HG03520 (cell line): ENCODE measurements at regions not wholly inside any gene's neighbourhood (a gene's known extent, or its start where the extent isn't known, plus 50 kb on each side); places are given as distances from the start of the nearest gene placed in this dataset.
A peak's percentile ranks its signal among the peaks of the same experiment; 100 is the strongest.

Experiments used
- ATAC-seq: cut with Tn5 transposase; IDR thresholded peaks from one replicate; pipeline ENCODE4 v1.9.1; 2021; ENCODE audit warnings: mild to moderate bottlenecking, moderate library complexity; ENCODE audit not compliant: unreplicated experiment

DNA sequence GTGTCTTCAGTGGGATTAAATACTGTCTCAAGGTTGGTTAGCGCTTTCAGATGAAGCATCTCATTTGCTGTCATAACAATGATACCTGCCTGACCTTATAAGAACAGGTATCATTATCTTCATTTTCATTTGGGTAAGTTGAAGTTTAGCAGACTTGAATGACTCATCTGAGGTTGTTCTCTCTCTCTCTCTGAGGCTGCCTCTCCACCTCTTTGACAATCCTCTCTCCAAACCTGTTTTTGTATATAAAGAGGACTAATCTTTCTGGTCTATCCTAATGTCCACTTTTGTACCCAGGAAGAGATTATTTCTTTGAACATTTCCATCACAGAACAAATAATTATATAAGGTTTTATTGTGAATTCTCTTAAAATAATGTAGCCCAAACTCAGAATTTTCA, 291.4 kb downstream of the KLF6 start:
- ATAC-seq = no peak

DNA sequence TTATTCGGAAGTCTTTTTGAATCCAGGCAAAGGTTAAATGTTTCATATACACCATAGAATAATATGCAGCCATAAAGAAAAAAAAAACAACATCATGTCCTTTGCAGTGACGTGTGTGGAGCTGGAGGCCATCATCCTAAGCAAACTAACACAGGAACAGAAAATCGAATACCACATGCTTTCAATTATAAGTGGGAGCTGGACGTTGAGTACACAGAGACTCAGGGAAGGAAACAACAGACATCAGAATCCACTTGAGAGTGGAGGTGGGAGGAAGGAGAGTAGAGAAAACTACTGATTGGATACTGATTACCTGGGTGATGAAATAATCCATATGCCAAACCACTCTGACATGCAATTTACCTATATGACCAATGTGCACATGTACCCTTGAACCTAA, 293.4 kb downstream of the KLF6 start:
- ATAC-seq = no peak

- ATAC-seq = no peak
Observed at GRCh38 chr10:3487228-3487627, 297.8 kb downstream of the KLF6 start.

DNA sequence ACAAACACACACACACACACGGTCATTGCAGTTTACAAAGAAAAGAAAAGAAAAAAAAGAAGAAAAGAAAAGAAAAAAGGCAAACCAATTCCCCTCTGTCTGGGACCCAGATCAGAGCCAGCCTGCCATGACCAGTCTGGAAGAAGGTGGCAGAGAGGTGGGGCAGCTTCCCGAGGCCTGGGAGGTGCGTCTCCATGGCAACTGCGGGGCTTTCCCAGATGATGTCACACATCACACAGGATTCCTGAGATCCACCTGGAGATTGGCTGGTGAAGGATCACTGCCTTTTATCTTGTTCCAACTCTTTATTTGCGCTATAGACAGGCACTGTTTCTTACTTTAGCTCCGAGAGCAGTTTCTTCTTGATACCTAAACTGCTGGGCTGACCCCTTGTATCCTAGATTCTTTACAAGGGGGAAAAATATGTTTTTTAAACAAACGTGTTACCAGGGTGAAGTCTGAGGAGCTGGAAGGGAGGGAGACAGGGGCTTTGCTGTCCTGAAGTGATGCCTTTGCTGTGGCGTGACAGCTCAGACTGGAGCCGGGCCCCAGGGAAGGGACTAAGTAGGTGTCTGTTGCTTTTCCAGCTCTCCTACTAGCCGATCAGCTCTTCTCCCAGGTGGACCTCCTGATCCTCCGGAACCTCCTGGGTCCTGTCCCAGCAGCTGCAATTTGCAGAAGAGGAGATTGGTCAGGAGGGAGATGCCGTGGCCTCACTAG, 298.5 kb downstream of the KLF6 start:
- no peak for ATAC-seq

DNA sequence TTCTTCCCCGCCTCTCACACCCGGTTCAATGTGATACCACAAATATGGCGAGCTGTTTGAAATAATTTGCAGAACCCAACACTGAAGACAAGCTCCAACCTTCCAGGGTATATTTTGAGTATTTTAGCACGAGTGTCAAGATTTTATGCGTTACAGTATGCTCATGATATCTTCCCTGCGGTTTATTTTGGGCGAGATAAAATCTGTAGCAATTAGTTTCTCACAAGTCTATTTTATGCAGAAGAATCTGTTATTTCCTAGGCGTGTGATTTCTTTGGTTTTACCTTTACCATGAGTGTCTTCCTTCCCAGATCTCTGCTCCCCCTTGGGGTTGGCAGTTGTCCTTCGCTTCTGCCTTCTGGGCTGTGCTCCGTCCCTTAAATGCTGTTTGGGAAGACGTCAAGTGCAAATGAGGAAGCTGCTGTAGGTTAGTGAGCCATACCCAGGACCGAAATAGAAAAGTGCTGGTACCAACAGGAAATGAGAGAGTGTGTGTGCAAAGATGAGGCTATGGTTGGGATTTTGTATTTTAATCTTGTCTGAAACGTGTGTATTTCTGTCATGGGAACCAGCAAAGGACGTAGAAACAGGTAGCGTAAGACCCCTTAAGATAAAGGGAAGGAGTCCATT, 299.8 kb downstream of the KLF6 start:
- no peak for ATAC-seq

DNA sequence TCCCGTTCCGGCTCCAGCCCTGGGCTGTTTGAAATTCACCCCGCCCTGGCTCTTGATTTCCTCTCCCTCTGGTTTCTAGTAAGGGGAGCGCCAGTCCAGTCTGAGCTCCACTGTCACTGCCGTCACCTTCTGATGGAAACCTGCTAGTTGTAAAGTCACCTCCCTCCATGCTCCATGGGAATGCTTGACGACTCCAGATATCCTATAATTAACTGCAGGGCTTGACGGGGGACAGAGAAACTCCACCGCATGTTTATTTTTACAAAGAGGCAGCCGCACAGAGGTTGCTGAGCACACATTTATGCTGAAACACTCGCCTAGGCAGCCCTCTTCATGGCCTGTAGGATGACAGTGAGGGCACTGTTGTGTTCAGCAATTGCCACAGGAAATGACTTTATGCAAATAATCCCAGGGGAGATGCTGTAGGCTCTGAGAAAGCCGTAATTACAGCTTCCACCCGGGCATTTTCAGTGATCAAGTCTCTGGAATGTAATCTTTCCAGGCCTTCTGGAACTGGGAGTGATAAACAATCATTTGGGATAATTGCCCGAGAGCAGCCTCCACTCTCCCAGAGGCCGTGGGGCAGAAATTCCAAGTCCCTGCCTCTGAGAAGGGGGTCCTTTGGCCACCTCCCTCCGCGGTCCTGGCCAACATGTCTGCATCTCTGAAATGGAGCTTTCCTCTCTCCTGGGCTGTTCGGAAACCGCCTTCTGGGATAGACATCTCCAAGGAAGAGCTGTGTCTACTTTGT, 300.5 kb downstream of the KLF6 start:
- peak; percentile 85 for ATAC-seq

DNA sequence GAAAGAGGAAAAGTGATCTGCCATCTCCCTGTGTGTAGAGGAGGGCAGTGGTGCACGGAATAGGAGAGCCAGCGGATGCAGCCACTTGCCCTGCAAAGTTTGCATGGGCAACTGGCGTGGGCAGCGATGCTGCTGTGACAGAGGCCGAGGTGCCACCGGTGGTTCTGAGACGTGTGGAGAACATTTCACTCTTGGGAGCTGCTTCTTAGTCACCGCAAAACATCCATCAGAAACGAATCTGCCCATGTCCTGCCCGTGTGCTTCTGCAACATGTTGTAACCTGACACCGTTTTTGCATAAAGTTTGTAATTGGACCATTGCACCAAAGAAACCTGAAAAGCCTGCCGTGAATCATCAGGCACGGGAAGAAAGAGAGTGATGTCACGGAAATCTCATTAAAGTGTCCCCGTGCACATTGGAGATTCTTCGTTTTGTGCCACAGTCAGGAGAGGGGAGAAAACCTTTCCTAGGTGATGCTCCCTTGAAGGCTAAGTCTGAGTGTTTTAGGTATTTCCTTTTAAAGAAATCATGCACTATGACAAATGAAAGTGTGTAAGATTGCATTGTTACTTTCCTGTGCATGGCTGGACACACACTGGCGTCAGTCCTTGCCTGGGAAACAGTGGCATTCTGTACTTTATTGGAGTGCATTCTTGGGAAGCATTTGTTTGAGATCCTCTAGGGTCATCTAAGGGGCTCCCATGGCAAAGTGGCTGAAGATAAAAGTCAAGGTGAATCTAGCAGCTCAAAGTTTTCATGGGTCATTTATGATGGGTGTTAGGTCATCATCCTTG, 302.6 kb downstream of the KLF6 start:
- no peak for ATAC-seq

- no peak for ATAC-seq
Observed at GRCh38 chr10:3481496-3481895, 303.5 kb downstream of the KLF6 start.

DNA sequence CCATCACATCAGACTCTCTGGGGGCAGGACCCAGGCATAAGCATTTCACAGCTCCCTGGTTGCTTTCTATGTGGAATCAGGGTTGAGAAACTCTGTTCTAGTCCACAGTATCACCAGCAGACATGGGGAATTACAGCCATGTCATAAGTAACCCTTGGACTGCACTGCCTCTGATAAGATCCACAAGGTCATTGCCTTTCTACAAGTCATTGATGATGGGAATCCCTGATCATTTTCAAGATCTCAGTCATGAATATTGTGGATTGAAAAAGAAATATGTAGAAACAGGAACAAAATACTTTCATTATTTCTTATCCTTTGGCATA, 304.1 kb downstream of the KLF6 start:
- ATAC-seq = no peak

DNA sequence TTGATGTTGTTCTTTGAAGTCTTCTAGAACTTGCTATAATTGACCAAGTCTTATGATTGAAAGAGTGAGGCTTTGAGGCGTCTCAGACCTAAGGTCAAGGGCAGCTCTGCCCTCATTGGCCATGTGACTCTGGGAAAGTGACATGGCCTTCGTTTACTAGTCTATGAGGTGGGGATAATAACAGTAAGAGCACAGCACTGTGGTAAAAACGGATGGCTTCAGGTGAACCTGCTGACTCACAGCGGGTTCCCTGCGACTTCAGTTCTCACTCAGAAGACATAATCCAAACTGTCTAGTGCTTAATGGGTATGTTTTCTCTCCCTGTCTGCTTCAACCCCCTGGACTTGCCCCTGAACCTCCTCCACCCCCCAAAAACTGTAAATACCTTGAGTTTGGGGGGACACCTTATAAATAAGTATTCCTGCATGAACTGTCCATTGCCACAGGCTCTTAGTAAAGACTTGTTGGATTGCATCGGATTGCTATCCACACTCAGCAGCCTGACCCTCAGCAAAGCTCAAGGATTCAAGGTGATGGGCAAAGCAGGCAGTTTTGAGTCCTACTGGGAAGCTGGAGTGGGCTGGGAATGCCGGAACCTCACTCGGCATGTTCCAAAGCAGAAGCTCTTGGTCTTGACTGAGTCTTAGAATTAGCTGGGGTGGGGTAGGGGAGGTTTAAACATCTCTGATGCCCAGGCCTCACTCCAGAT, 304.6 kb downstream of the KLF6 start:
- ATAC-seq = no peak

GRCh38 chr10:3478632-3479240, 306.2 kb upstream of the PITRM1 start:
- ATAC-seq = no peak

DNA sequence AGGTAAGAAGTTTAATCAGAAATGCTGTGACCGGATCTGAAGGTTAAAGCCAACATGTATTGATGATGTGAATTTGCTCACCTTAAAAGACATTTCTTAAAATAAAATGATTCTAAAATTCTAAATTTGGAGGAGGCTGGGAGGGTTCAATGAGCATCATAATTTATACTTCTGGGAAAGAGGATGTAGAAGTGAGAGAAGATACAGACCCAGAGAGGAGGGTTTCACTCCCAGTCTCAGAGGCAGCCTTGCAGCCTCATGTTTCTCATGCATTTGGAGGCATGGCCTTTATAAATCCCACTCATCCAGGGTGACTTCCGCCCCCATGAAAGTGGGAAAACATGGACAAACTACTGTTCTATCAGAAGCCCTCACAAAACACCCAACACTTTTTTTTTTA, 305.6 kb upstream of the PITRM1 start:
- peak; percentile 69 for ATAC-seq

- ATAC-seq = peak; percentile 68
Observed at GRCh38 chr10:3477683-3478082, 305.1 kb upstream of the PITRM1 start.

DNA sequence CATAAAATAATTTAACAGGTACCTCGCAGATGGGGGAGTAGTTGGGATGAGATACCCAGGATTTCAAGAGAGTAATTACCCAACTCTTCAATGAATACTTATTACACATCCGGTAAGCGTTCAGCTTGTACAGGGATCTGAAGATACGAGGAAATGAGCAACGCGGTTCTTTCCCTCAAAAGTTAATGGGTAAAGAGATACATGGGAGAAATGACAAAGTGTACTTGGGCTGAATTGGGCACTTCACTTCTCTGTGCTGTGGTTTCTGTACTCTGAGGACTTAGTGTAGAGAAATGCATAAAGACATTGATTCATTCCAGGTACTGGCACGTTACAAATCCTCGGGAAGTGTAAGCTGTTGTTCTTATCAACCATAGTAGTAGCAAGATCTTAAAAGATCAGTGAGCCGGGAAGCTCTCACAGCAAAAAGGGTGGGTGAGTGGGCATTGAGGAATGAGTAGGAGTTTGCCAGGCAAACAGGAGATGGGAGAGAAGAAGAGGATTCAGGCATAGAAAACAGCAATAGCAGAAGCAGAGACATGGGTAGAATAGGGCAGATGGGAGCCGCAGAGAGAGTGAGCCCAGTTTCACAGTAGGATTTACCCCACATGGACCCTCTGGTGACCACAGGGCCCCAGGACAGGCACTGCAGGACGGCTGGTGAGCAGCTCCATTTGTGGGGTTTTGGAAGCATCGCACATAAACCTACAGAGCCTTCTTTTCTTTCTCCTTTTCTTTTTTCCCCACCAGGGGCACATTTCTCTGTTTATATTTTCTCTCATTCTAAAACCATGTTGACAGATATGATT, 304.3 kb upstream of the PITRM1 start:
- no peak for ATAC-seq

DNA sequence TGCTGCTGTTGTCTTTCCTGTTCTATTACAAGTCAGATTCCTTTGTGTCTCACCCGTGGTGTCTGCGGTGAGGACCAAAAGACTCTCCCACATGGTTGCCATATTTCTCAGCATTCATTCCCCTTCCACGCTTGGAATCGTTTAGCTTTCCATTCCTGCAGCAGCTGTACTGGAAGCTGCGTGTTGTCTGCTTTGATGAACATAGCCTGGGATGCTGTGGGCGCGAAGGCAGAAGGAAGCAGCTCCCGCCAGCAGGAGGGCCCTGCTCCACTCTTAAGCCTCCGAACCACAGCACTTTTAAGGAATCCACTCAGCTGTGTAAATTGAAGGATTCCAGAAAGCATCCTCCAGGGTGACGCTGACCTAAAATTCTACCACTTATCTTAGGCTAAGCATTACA, 303.6 kb upstream of the PITRM1 start:
- no peak for ATAC-seq

GRCh38 chr10:3475367-3475766, 302.8 kb upstream of the PITRM1 start:
- ATAC-seq = no peak

- ATAC-seq = no peak
Observed at GRCh38 chr10:3474266-3474665, 301.7 kb upstream of the PITRM1 start.

- no peak for ATAC-seq
Observed at GRCh38 chr10:3473271-3473670, 300.7 kb upstream of the PITRM1 start.

DNA sequence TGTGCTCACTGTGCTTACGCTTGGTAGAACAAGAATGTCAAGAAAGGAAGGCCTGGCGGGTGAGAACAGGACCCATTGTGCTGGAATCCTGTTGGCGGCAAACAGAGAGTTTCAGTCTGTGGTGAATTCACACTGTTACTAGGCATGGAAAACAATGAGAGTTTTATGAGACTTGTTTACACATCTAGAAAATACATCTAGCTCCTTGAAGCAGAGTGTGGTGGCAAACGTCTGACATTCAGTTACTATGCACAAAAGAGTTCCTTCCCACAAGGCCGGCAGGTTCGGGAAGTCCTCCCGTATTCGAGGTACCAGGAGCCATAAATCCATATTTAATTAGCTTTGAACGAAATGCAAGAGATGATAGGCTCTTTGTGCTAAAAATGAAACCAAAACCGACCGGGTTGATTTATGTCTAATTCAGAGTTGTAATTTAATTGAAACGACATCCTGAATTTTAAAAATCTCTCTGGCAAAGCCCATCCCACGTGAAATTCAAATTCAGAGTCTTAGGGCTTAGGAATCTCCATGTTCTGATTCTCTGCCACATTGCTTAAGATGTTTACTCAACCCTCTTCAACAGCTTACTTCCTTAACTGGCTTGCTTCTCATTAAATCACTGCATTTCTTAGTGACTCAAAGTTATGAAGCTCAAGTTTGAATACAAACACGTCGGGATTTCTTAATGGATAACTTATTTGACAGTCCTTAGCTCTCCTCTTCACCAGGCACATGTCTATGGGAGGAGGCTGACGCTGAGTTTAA, 299.9 kb upstream of the PITRM1 start:
- no peak for ATAC-seq
